ENCODE measurements at regions not wholly inside any gene's neighbourhood (a gene's known extent, or its start where the extent isn't known, plus 50 kb on each side); places are given as distances from the start of the nearest gene placed in this dataset.
A peak's percentile ranks its signal among the peaks of the same experiment; 100 is the strongest.

GRCh38 chr3:69435274-69436265 lies 49.7 kb upstream of the FRMD4B start:
- peak; percentile 85 for DNase-seq
